HG03575 (cell line): ENCODE measurements at regions not wholly inside any gene's neighbourhood (a gene's known extent, or its start where the extent isn't known, plus 50 kb on each side); places are given as distances from the start of the nearest gene placed in this dataset.

Source experiments
- ATAC-seq: cut with Tn5 transposase; IDR thresholded peaks from one replicate; pipeline ENCODE4 v1.9.1; 2021; ENCODE audit not compliant: unreplicated experiment, insufficient number of reproducible peaks, low FRiP score; ENCODE audit errors: extremely low read depth

DNA sequence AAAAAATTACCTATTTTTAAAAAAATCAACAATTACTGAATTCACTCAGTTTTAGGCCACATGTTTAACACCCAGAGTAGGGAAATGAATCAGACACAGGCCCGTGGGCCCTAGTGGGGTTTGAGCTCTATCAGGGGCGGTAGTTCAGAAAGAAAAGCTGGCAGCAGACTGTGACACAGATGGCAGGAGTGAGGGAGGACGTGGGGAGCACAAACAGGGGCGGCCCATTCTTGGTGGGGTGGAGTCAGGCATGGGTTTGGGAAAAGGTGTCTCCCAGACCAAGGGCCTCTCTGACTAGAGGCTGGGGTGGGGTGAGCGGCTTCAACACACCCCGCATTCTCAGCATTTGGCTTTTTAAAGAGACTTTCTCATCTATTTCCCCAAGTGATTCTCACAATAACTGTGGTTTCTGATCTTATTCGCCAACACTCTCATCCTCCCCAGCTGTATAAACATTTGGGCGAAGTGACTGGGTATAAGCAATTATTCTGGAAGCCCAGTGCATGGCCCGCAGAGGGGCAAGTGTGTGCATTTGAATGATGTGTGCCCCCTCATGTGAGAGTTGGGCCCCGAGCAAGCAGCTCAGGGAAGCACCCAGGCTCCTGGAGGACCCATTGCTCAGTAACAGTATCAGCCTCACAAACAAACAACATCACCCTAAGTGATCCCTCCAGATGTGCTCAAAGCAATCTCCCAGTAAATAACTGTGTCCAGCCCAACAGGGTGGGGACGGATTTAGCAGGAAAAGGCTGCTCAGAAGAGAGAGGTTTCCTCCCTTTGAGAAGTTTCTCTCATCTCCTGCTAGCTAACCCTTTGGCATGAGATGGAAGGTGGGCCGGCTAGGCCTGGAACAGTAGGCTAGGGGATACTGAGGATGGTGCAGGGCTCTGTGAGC is 437.6 kb upstream of the ZMIZ1 start:
- ATAC-seq = no peak

DNA sequence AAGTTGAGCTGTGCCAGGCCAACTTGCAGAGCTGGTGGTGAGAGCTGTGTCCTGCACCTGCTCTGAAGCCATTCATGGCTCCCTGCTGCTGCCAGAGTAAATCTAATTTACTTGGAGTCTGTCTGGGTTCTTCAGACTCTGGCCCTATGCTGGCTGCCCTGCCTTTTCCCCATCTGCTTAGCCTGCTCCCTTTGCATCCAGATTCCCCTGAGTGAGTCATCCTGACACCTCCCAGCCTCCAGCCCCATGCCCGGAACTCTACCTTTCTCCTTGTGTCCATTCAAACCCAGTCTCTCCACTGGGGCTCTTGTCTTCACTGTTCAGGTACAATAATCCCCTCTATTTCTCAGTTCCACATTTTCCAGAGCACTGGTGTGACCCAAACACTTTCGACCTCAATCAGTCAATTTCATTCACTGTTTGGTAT is 434.4 kb upstream of the ZMIZ1 start:
- ATAC-seq = no peak

DNA sequence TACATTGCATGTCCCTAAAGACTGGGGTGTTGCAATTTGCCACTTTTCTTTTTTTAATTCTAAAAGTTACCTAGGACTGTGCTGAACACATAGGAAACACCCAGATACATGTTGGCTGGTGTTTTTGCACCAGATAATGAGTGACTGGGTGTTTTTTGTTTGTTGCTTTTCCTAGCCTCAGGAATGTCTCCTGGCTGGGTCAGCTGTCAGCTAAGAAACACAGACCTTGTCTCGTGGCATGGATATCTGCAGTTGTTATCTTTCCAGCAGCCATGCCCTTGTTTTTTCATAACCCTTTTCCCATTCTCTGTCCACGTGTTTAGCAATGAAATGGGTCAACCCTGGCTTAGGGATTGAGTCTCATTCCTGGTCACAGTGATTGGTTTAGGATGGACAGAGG is 433.9 kb upstream of the ZMIZ1 start:
- ATAC-seq = no peak

DNA sequence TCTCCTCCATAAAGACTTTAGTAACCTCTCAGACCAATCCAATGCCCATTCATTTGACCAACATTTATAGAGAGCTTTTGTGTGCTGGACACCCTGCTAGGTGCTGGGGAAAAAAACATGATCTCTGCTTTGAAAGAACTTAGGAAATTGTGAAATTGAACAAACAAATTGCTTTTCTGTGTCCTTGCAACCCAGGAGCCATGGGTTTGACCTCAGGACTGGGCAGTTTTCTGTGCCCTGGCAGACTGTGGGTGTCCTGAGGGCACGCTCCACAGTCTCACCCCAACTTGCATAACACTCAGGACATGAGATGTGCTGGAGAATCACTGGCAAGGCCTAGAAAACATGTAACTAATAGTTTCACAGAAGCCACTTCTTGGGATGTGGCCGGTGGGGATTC is 429.1 kb upstream of the ZMIZ1 start:
- no peak for ATAC-seq

DNA sequence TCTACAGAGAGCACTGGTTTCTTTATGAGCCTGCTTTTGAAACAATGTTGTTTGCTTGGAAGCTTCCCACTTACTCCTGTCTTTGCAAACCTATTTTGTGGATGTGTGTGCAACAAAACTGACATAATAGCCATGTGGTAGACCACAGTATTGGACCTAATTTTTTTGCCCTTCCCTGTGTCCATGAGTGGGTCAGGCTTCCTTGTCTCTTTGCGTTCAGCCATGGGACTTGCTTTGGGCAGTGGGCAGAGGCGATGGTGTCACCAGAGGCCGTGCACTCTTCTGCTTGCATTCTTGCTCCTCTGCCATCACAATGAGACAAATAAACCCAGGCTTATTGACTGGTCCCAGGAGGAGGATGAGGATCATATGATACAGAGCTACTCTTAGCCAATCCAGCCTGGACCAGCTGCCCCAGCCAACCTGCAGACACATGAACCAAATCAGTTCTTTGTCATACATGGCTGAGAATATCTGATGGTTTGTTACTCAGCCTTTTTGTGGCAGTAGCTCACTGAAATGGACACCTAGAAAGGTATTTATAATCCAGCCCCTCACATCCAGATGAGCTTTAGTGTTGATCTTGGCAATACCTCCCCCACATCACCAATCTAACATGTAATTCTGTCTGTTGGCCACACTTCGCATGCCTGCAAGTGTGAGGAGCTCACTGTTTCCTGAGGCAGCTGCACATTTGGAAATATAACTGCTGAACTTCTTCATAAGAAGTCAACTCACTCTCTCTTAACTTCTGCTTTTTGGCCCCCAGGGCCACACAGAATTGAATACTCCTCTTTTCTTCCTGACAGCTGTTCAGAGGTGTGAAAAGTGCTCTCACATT is 427.8 kb upstream of the ZMIZ1 start:
- no peak for ATAC-seq

DNA sequence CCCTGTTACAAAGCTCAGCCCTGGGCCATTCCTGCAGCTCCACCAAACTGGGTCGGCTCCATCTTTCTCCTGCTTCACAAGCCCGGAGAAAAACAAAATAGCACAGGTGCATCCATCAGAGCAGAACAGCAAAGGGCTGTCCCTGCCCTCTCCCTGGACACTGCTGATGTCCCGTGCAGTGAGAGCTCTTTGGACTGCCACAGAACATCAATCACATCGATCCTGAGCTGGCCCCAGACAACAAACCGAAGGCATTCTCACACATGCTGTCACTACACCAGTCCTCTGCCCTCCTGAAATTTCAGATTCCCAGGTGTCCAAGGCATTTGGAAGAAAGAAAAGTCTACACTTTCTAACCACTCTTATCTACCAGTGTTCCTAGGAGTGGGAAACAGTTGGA is 427.1 kb upstream of the ZMIZ1 start:
- no peak for ATAC-seq

DNA sequence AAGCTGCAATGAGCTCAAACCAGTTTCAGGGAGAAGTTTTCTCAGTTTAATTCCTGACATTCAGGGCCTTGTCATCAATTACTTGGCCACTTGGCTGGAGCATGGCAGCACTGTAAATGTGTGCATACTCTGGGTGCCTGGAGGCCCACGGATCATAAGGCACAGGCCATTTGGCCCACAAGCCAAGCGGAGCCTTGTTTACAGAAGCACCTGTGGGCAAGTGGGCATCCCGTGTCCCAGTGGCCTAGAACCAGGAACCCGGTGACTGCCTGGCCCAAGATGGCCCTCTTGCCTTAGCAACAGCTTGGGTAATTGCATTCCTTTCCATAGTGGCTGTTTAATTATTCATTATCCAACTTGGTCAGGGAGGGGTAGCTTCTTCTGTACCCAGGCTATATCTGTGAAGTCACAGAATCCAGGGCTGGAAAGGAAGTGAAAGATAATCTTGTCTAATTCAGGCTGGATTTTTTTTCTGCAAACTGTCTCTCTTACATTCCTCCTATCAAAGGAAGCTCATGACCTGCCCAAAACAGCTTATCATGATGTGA is 426.4 kb upstream of the ZMIZ1 start:
- ATAC-seq = no peak

DNA sequence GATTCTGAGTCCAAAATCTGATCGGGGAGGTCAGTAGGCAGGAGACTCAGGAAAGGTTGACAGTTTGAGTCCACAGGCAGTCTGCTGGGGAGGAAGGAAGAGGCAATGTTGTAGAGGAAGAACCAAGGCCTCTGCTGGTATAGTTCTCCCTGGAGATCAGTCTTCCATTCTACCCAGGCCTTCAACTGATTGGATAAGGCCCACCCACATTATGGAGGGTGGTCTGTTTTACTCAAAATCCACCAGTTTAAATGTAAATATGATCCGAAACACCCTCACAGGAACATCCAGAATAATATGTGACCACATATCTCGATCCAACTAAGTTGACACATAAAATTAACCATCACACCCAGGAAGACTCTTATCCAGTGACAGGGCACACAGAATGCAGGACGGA is 425.3 kb upstream of the ZMIZ1 start:
- ATAC-seq = no peak

DNA sequence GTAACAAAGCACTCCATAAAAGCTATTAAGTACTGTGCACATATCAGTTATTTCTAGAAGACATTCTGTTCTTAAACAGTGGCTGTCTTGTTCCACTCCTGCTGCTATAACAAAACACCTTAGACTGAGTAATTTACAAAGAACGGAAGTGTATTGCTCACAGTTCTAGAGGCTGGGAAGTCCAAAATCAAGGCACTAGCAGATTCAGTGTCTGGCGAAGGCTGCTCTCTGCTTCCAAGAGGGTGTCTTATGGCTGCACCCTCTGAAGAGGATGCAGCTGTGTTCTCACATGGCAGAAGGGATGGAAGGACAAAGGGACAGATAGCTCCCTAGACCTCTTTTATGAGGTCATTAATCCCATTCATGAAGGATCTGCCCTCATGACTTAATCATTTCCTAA is 424.2 kb upstream of the ZMIZ1 start:
- no peak for ATAC-seq

DNA sequence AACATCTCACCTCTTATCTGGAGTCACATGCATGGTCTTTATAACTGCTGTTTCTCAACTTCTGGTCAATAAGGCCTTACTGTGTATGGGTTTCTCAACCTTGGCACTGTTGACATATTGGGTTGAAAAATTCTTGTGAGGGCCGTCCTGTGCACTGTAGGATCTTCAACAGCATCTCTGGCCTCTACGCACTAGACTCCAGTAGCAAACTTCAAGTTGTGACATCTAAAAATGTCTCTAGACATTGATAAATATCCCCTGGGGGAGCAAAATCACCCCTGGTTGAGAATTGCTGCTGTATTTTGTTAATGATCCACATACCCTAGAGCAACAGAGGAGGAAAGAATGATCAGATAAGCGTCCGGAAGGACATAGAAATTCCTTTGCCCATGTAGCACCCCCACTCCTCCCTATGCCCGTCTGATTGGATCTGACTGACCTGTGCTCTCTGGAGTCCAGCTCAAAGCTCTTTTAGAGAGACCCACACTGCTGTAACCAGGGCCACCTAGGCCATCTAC is 423.5 kb upstream of the ZMIZ1 start:
- ATAC-seq = no peak

DNA sequence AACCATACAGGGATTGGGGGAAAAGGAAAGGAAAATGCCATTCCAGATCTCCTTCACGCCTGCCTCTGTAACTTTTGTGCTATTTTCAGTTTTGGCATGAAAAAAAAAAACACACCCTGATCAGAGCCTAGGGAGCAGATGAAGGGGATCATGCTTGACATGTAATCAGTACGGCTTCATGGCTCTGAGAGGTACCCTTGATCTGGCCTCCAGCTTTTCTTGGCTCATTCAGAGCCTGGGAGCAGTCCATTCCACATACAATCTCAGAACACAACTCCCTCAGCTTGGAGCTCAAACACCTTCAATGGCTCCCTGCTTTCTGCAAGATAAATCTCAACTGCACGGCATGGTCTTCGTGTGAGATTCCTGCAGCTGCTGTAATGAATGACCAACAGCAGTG is 422.8 kb upstream of the ZMIZ1 start:
- no peak for ATAC-seq

DNA sequence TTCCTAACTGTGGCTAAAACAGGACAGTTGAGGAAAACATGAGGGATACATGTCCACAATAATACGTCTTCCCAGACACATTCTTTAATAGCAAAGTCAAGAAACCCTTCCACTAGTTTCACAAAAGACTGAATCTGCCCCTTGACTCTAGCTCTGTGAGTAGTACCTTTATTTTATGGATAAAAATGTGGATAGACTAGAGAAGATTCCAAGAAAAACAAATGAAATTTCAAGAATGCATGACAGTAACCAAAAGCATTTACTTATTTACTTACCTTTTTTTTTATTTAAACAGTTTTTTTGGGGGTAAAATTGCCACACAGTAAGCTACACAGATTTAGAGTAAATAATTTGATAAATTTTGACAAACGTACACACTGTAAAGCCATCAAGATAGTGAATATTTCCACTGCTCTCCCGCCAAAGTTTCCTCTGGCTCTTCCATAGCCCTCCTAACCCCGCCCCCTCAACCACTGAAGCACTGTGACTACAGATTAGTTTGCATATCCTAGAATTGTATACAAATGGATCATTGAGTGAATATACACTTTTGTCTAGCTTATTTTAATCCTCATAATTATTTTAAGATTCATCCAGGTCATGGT is 420.4 kb upstream of the ZMIZ1 start:
- ATAC-seq = no peak

DNA sequence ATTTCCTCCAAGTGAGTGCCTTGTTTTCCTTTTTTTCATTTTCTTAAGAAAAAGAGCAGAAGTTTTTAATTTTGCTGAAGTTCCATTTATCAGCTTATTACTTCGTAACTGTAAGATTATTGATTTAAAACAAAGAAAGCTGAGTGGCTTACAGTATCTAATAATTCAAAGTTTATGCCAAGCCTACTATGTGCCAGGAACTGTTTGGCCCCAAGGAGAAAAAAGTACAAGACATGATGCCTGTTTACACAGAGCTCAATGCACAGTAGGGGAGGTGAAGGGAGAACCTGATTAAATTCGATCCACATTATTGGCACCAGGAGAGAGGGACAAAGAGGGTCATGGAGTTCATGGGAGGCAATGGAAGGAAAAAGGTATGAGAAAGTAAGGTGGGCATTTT is 419.3 kb upstream of the ZMIZ1 start:
- ATAC-seq = no peak

DNA sequence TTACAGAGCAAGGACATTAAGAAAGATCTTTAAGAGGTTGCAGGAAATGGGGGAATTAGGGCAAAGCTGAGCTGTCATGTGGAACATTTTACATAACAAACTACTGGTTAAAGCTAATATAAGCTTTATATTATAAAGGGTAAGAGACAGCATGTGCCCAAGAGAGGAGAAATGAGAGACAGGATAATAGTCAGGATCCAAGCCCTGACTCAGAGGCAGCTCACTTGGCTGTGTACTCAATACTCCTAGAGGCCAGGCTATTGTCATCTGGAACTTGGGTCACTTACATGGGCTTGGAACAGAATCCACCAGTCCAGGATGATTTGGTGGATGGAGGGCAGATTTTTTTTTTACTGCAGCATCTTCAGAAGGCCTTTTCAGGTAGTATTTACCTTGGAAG is 418.6 kb upstream of the ZMIZ1 start:
- no peak for ATAC-seq

DNA sequence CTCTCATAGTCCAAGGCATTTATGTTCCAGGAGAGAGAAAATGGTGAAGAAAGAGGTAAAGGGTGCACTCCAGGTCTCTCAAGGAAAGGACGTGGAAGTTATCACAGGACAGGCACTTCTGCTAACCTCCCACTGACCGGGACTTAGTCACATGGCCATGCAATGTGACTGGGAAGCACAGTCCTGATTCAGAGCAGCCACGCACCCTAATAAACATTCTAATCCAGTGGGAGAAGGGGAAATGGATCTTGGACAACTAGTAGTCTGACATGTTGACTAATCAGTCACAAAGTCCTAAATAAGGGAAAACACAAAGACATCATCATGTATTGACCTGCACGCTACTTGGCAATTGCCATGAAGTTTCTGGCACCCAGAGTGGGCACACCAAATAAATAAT is 417.5 kb upstream of the ZMIZ1 start:
- ATAC-seq = no peak

DNA sequence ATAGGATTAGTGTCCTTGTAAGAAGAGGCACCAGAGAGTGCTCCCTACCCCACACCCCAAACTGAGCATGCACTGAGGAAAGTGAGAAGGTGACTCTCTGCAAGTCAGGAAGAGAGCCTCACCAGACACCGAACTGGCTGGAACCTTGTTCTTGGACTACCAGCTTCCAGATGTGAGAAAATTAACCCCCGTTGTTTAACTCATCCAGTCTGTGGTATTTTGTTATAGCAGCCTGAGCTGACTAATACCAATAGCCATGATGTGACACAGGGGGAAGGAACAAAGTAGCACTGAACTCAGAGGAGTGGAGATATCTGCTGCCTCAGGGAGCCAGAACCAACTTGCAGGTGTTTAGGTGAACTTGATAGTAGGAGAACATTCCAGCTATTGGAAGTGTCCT is 415.2 kb upstream of the ZMIZ1 start:
- ATAC-seq = no peak

DNA sequence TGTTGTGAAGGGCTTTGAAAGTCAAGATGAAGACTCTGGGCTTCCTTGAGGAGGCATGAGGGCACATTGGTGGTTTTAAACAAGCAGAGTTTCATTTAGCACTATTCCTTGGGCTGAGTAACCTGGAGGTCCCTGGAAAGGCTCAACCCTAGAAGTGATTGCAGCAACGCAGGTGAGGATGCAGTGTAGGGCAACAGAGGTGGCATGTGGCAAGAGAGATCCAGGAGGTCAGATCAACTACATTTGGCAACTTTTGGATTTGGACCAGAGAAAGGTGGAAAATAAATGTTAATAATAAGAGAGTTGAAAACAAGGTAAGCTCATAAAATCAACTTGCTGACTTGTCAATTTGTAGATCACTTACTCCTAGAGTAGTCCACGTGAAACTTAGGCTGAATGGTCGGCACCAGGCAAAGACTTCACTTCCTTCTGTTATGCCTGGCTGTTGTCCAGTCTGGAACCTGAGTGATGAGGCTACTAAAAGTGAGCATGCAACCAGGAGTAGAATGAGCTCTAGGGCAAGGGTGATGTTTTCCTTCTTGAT is 414.6 kb upstream of the ZMIZ1 start:
- ATAC-seq = no peak

DNA sequence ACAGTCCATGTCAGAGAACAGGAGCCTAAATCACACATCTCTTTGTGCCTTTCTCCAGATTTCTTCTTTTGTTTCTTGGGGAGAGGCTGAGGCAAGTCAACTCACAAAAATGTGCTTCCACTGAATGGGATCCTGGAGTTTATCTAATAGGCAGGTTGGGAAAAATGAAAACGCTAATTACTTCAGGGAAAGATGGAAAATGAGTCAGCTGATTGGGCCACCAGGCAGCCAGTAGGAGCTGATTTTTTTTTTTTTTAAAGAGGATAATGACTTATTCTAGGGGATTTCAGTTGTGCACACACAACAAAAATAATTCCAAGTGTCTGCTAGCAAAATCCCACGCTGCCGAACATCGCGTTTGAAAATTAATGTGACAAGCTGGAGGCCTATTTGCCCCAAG is 412.8 kb upstream of the ZMIZ1 start:
- no peak for ATAC-seq
